ENCODE measurements at regions not wholly inside any gene's neighbourhood (a gene's known extent, or its start where the extent isn't known, plus 50 kb on each side); places are given as distances from the start of the nearest gene placed in this dataset.

DNA sequence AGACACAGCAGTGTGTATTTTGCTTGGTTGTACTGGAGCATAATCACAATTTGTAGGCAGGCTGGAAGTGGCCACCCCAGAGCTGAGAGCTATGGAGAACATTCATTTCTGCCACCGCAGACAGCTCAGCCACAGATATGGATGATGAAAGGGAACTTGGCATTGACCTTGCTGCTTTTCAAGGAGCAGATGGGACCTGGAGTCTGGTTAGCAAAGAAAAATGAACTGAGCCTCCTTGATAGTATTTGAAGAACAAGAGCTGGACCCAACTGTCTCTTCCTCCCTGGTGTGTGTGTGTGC is 395.2 kb upstream of the ZNF462 start:
- TF ChIP-seq, protein P1, sequence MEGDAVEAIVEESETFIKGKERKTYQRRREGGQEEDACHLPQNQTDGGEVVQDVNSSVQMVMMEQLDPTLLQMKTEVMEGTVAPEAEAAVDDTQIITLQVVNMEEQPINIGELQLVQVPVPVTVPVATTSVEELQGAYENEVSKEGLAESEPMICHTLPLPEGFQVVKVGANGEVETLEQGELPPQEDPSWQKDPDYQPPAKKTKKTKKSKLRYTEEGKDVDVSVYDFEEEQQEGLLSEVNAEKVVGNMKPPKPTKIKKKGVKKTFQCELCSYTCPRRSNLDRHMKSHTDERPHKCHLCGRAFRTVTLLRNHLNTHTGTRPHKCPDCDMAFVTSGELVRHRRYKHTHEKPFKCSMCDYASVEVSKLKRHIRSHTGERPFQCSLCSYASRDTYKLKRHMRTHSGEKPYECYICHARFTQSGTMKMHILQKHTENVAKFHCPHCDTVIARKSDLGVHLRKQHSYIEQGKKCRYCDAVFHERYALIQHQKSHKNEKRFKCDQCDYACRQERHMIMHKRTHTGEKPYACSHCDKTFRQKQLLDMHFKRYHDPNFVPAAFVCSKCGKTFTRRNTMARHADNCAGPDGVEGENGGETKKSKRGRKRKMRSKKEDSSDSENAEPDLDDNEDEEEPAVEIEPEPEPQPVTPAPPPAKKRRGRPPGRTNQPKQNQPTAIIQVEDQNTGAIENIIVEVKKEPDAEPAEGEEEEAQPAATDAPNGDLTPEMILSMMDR (IDR thresholded peaks at IDR 0.05): no peak
- TF ChIP-seq EP300 (IDR thresholded peaks at IDR 0.05; ENCODE audit: low read depth): no peak
- no peak for TF ChIP-seq POLR2AphosphoS5 (IDR thresholded peaks at IDR 0.05)
- TF ChIP-seq POLR2A (IDR thresholded peaks at IDR 0.05): no peak
